ENCODE measurements at regions not wholly inside any gene's neighbourhood (a gene's known extent, or its start where the extent isn't known, plus 50 kb on each side); places are given as distances from the start of the nearest gene placed in this dataset.
"Not testable (repeated sequence)": the region's sequence is repeated elsewhere in the genome, so short reads cannot be mapped to it uniquely, and the experiment has no call there.

- DNase-seq (ENCODE audit: low spot score), result no peak
Measured at GRCh38 chr12:67759829-67760228, 111.3 kb downstream of the DYRK2 start.

GRCh38 chr12:67760586-67761275, 112.2 kb downstream of the DYRK2 start:
- no peak for DNase-seq (ENCODE audit: low spot score)

GRCh38 chr12:67761566-67761965, 113.0 kb downstream of the DYRK2 start:
- DNase-seq (ENCODE audit: low spot score), result no peak

- DNase-seq (ENCODE audit: low spot score), result no peak
Measured at GRCh38 chr12:67764055-67764454, 115.5 kb downstream of the DYRK2 start.

- no peak for DNase-seq (ENCODE audit: low spot score)
Measured at GRCh38 chr12:67764946-67765619, 116.5 kb downstream of the DYRK2 start.

- DNase-seq (ENCODE audit: low spot score), result no peak
Measured at GRCh38 chr12:67765776-67766766, 117.5 kb downstream of the DYRK2 start.

GRCh38 chr12:67772267-67773169, 124.0 kb downstream of the DYRK2 start:
- no peak for DNase-seq (ENCODE audit: low spot score)

GRCh38 chr12:67773896-67774295, 125.4 kb downstream of the DYRK2 start:
- DNase-seq (ENCODE audit: low spot score), result no peak

GRCh38 chr12:67774983-67775587, 126.5 kb downstream of the DYRK2 start:
- no peak for DNase-seq (ENCODE audit: low spot score)

- DNase-seq (ENCODE audit: low spot score), result no peak
Measured at GRCh38 chr12:67780580-67781084, 132.1 kb downstream of the DYRK2 start.

GRCh38 chr12:67782573-67782972, 134.0 kb downstream of the DYRK2 start:
- DNase-seq (ENCODE audit: low spot score), result no peak

- DNase-seq (ENCODE audit: low spot score), result no peak
Measured at GRCh38 chr12:67783393-67783792, 134.8 kb downstream of the DYRK2 start.

- no peak for DNase-seq (ENCODE audit: low spot score)
Measured at GRCh38 chr12:67784831-67785230, 136.3 kb downstream of the DYRK2 start.

GRCh38 chr12:67786086-67786485, 137.5 kb downstream of the DYRK2 start:
- no peak for DNase-seq (ENCODE audit: low spot score)

- no peak for DNase-seq (ENCODE audit: low spot score)
Measured at GRCh38 chr12:67788118-67788517, 139.6 kb downstream of the DYRK2 start.

- DNase-seq (ENCODE audit: low spot score), result no peak
Measured at GRCh38 chr12:67789266-67789665, 140.7 kb downstream of the DYRK2 start.

- no peak for DNase-seq (ENCODE audit: low spot score)
Measured at GRCh38 chr12:67790660-67791059, 142.1 kb downstream of the DYRK2 start.

- not testable (repeated sequence) for DNase-seq (ENCODE audit: low spot score)
Measured at GRCh38 chr12:67791362-67791761, 142.8 kb downstream of the DYRK2 start.

- DNase-seq (ENCODE audit: low spot score), result no peak
Measured at GRCh38 chr12:67792185-67792584, 143.6 kb downstream of the DYRK2 start.

GRCh38 chr12:67794161-67794560, 145.6 kb downstream of the DYRK2 start:
- no peak for DNase-seq (ENCODE audit: low spot score)

- no peak for DNase-seq (ENCODE audit: low spot score)
Measured at GRCh38 chr12:67795236-67795635, 146.7 kb downstream of the DYRK2 start.
